DMS 273 treated with DMSO at 0.1 percent for 48 hours (cell line): ENCODE measurements at regions not wholly inside any gene's neighbourhood (a gene's known extent, or its start where the extent isn't known, plus 50 kb on each side); places are given as distances from the start of the nearest gene placed in this dataset.

Experiments
- DNase-seq: peaks from one replicate; lab custom pipeline; 2025; lab: John Stamatoyannopoulos, UW

- DNase-seq = no peak
Measured at GRCh38 chr13:105785436-105785835, 750.0 kb downstream of the EFNB2 start.

- DNase-seq = no peak
Measured at GRCh38 chr13:105783261-105783660, 752.2 kb downstream of the EFNB2 start.

GRCh38 chr13:105778196-105778595, 757.3 kb downstream of the EFNB2 start:
- no peak for DNase-seq

- DNase-seq = no peak
Measured at GRCh38 chr13:105774739-105775460, 760.6 kb downstream of the EFNB2 start.

GRCh38 chr13:105773863-105774538, 761.5 kb downstream of the EFNB2 start:
- DNase-seq = no peak

GRCh38 chr13:105773241-105773640, 762.2 kb downstream of the EFNB2 start:
- no peak for DNase-seq

- DNase-seq = no peak
Measured at GRCh38 chr13:105764486-105764885, 771.0 kb downstream of the EFNB2 start.

GRCh38 chr13:105763851-105764250, 771.6 kb downstream of the EFNB2 start:
- DNase-seq = no peak

GRCh38 chr13:105762096-105762495, 773.4 kb downstream of the EFNB2 start:
- no peak for DNase-seq

GRCh38 chr13:105758918-105759860, 776.3 kb downstream of the EFNB2 start:
- no peak for DNase-seq

GRCh38 chr13:105740739-105741138, 794.7 kb downstream of the EFNB2 start:
- DNase-seq = no peak

- no peak for DNase-seq
Measured at GRCh38 chr13:105737688-105738087, 797.8 kb downstream of the EFNB2 start.

GRCh38 chr13:105735281-105735680, 800.2 kb downstream of the EFNB2 start:
- no peak for DNase-seq

GRCh38 chr13:105732806-105733529, 802.5 kb downstream of the EFNB2 start:
- no peak for DNase-seq

GRCh38 chr13:105725887-105726286, 809.6 kb downstream of the EFNB2 start:
- DNase-seq = no peak

GRCh38 chr13:105721016-105721415, 814.4 kb downstream of the EFNB2 start:
- DNase-seq = no peak

- no peak for DNase-seq
Measured at GRCh38 chr13:105719859-105720258, 815.6 kb downstream of the EFNB2 start.

GRCh38 chr13:105709181-105709580, 826.3 kb downstream of the EFNB2 start:
- DNase-seq = no peak

GRCh38 chr13:105703843-105704242, 831.6 kb downstream of the EFNB2 start:
- no peak for DNase-seq

GRCh38 chr13:105702441-105702840, 833.0 kb downstream of the EFNB2 start:
- DNase-seq = no peak

- no peak for DNase-seq
Measured at GRCh38 chr13:105692769-105693168, 842.7 kb downstream of the EFNB2 start.

GRCh38 chr13:105684216-105684615, 851.2 kb downstream of the EFNB2 start:
- no peak for DNase-seq
